ENCODE measurements at regions not wholly inside any gene's neighbourhood (a gene's known extent, or its start where the extent isn't known, plus 50 kb on each side); places are given as distances from the start of the nearest gene placed in this dataset.
A peak's percentile ranks its signal among the peaks of the same experiment; 100 is the strongest.

DNA sequence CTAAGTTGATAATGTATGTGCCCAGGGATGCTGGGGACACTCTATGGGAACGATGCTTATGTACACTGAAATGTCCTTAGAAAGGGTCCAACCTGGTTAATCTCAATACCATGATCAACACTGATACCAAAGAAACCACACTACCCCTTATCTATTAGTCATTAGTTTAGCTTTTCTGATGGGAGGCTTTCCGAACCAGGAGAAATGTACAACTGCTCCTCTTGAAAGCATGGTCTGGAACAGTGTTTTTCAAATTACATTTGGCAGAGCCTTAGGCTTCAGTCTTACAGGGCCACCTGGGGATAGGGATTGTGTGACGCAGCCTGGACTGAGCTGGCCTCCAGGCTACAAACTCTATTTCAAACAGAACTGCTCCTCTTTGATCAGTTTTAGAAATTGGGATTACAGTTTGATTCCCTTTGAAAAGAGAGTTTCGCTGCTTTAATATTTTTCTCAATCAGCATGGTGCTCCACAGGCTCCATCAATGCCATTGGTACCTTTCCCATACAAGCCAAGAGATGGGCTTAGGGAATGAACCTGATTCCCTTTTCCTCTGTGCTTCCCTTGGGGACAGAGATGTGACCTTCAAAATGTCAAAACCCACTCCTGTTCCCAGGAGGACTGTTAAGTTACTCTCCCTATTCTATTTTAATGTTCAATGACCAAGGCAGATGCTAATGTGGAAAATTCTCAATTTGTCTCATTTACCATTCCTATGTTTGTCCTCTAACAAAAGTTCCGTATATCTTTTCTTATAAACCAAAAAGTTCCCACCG, 296.0 kb upstream of the ADAMTS9 start:
- Histone ChIP-seq H3K79me2 (ENCODE audit: insufficient read depth) (no peaks in the 10 kb centered on the region), H4K20me1 (ENCODE audit: insufficient read depth) (no peaks in the 10 kb centered on the region), H2AFZ (ENCODE audit: low read depth) (no peak overlapping the region), H3K27me3 (ENCODE audit: insufficient read depth) (no peaks in the 10 kb centered on the region), H3F3A (replicated peaks; ENCODE audit: insufficient read depth) (peaks cover 4% of the 10 kb centered on the region), H3K9me2 (no peaks in the 10 kb centered on the region), H3K4me1 (ENCODE audit: control insufficient read depth in 1 of 2, insufficient read depth in 2 of 2, low read depth in 1 of 2, low read length in 1 of 2) (peaks cover 5 to 12% of the 10 kb centered on the region in 2 experiments), H3K27ac (ENCODE audit: low read depth in 2 of 2, low read length in 1 of 2) (peak overlapping the region; percentile 73 to 92; a peak in 3 of 4 replicates), H3K9me3 (no peaks in the 10 kb centered on the region), H3K4me2 (no peak overlapping the region), H3K4me3 (ENCODE audit: low read depth in 2 of 2, low read length in 1 of 2) (no peak overlapping the region), H3K36me3 (replicated peaks in 1 of 2; ENCODE audit: control insufficient read depth in 1 of 2, insufficient read depth in 2 of 2, low read length in 1 of 2) (no peaks in the 10 kb centered on the region), H3K9ac (no peak overlapping the region)
- WGBS (ENCODE audit: low lambda C conversion rate), result 48% methylated on average over 6 of the region's 6 CpGs
- ChIA-PET POLR2A (interaction anchor here (0.7 to 1.2 kb wide), 3 partner anchors 227 to 296 kb away, joined by 3 to 6 read pairs (median 3); partner anchors contain the start of gene ADAMTS9), CTCF (interaction anchor here (0.9 to 1.4 kb wide), 4 partner anchors 10 to 450 kb away, joined by 3 to 4 read pairs (median 3); partner anchors contain the start of gene ADAMTS9)
- peak; percentile 46 for DNase-seq
- TF ChIP-seq GATA2 (CRISPR knock-in tag; IDR thresholded peaks at IDR 0.05) (peak; percentile 86), MXI1 (IDR thresholded peaks at IDR 0.05; ENCODE audit: low read depth, low read length) (0 out of 2 replicates have a peak, but pooled peaks have one; percentile 25), FOXJ3 (CRISPR knock-in tag; IDR thresholded peaks at IDR 0.05) (peak; percentile 69), TCF12 (IDR thresholded peaks at IDR 0.05) (peak; percentile 84), NFIC (IDR thresholded peaks at IDR 0.05; ENCODE audit: borderline replicate concordance) (peak; percentile 58), ELF1 (IDR thresholded peaks at IDR 0.05) (no peak), JUND (IDR thresholded peaks at IDR 0.05) (peak; percentile 68), RFX5 (IDR thresholded peaks at IDR 0.05; ENCODE audit: low read length) (no peak), EP300 (IDR thresholded peaks at IDR 0.05; ENCODE audit: borderline replicate concordance in 1 of 2, low read depth in 1 of 2, low read length in 1 of 2) (peak; percentile 73 to 97), RCOR1 (IDR thresholded peaks at IDR 0.05; ENCODE audit: low read length) (peak; percentile 89), FOXM1 (IDR thresholded peaks at IDR 0.05; ENCODE audit: low read depth) (no peak), CHD2 (IDR thresholded peaks at IDR 0.05; ENCODE audit: low read length, partially characterized antibody) (peak; percentile 70), RAD21 (IDR thresholded peaks at IDR 0.05; ENCODE audit: low read length) (peak; percentile 56), TAF1 (IDR thresholded peaks at IDR 0.05; ENCODE audit: borderline replicate concordance, low read depth, low read length) (no peak), FOSL2 (IDR thresholded peaks at IDR 0.05; ENCODE audit: borderline replicate concordance, low read depth) (peak; percentile 15; the same call in 1 of the 2 replicates), TEAD4 (IDR thresholded peaks at IDR 0.05; ENCODE audit: borderline replicate concordance, insufficient read depth) (peak; percentile 72; the same call in 1 of the 2 replicates), SIN3A (IDR thresholded peaks at IDR 0.05; ENCODE audit: borderline replicate concordance, low read depth, low read length) (no peak), SMC3 (IDR thresholded peaks at IDR 0.05; ENCODE audit: low read depth, low read length) (no peak; the same call in 1 of the 2 replicates), POLR2AphosphoS5 (IDR thresholded peaks at IDR 0.05; ENCODE audit: low read depth, low read length) (peak; percentile 38; the same call in 1 of the 2 replicates)
- TF ChIP-seq, protein P1, sequence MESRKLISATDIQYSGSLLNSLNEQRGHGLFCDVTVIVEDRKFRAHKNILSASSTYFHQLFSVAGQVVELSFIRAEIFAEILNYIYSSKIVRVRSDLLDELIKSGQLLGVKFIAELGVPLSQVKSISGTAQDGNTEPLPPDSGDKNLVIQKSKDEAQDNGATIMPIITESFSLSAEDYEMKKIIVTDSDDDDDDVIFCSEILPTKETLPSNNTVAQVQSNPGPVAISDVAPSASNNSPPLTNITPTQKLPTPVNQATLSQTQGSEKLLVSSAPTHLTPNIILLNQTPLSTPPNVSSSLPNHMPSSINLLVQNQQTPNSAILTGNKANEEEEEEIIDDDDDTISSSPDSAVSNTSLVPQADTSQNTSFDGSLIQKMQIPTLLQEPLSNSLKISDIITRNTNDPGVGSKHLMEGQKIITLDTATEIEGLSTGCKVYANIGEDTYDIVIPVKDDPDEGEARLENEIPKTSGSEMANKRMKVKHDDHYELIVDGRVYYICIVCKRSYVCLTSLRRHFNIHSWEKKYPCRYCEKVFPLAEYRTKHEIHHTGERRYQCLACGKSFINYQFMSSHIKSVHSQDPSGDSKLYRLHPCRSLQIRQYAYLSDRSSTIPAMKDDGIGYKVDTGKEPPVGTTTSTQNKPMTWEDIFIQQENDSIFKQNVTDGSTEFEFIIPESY (IDR thresholded peaks at IDR 0.05; ENCODE audit: borderline replicate concordance, low read depth), result no peak
- TF ChIP-seq, protein P2, sequence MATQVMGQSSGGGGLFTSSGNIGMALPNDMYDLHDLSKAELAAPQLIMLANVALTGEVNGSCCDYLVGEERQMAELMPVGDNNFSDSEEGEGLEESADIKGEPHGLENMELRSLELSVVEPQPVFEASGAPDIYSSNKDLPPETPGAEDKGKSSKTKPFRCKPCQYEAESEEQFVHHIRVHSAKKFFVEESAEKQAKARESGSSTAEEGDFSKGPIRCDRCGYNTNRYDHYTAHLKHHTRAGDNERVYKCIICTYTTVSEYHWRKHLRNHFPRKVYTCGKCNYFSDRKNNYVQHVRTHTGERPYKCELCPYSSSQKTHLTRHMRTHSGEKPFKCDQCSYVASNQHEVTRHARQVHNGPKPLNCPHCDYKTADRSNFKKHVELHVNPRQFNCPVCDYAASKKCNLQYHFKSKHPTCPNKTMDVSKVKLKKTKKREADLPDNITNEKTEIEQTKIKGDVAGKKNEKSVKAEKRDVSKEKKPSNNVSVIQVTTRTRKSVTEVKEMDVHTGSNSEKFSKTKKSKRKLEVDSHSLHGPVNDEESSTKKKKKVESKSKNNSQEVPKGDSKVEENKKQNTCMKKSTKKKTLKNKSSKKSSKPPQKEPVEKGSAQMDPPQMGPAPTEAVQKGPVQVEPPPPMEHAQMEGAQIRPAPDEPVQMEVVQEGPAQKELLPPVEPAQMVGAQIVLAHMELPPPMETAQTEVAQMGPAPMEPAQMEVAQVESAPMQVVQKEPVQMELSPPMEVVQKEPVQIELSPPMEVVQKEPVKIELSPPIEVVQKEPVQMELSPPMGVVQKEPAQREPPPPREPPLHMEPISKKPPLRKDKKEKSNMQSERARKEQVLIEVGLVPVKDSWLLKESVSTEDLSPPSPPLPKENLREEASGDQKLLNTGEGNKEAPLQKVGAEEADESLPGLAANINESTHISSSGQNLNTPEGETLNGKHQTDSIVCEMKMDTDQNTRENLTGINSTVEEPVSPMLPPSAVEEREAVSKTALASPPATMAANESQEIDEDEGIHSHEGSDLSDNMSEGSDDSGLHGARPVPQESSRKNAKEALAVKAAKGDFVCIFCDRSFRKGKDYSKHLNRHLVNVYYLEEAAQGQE (IDR thresholded peaks at IDR 0.05; ENCODE audit: low read depth, low read length), result no peak
- TF ChIP-seq, protein P3, sequence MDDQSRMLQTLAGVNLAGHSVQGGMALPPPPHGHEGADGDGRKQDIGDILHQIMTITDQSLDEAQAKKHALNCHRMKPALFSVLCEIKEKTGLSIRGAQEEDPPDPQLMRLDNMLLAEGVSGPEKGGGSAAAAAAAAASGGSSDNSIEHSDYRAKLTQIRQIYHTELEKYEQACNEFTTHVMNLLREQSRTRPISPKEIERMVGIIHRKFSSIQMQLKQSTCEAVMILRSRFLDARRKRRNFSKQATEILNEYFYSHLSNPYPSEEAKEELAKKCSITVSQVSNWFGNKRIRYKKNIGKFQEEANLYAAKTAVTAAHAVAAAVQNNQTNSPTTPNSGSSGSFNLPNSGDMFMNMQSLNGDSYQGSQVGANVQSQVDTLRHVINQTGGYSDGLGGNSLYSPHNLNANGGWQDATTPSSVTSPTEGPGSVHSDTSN (IDR thresholded peaks at IDR 0.05), result peak; percentile 41
- TF ChIP-seq, protein P4, sequence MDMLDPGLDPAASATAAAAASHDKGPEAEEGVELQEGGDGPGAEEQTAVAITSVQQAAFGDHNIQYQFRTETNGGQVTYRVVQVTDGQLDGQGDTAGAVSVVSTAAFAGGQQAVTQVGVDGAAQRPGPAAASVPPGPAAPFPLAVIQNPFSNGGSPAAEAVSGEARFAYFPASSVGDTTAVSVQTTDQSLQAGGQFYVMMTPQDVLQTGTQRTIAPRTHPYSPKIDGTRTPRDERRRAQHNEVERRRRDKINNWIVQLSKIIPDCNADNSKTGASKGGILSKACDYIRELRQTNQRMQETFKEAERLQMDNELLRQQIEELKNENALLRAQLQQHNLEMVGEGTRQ (IDR thresholded peaks at IDR 0.05; ENCODE audit: borderline replicate concordance, low read depth, low read length), result no peak
